KMS-11 (cell line): ENCODE measurements at regions not wholly inside any gene's neighbourhood (a gene's known extent, or its start where the extent isn't known, plus 50 kb on each side); places are given as distances from the start of the nearest gene placed in this dataset.

ENCODE experiments used
- H2AFZ ChIP-seq: fragments of 200-600 bp; sonication (generic); 2 replicates; pipeline ENCODE4 v1.6.1; 2016; ENCODE audit warnings: antibody characterized with exemption, mixed run types, low read depth
- H3K27ac ChIP-seq: fragments of 200-600 bp; sonication (generic); 2 replicates; pipeline ENCODE4 v1.6.1; 2016; ENCODE audit warnings: mild to moderate bottlenecking, mixed run types
- H3K27me3 ChIP-seq: fragments of 200-600 bp; sonication (generic); 2 replicates; pipeline ENCODE4 v1.6.1; 2017; ENCODE audit warnings: mild to moderate bottlenecking, low read depth, mixed run types, moderate library complexity; ENCODE audit not compliant: insufficient read depth
- H3K36me3 ChIP-seq: fragments of 200-600 bp; sonication (generic); 2 replicates; pipeline ENCODE4 v1.6.1; 2017; ENCODE audit warnings: mild to moderate bottlenecking, mixed run types; ENCODE audit not compliant: insufficient read depth
- H3K4me1 ChIP-seq: fragments of 200-600 bp; sonication (generic); 2 replicates; pipeline ENCODE4 v1.6.1; 2016; ENCODE audit warnings: mild to moderate bottlenecking, low read depth, mixed run types; ENCODE audit not compliant: poor library complexity, severe bottlenecking
- H3K4me2 ChIP-seq: fragments of 200-600 bp; sonication (generic); 2 replicates; pipeline ENCODE4 v1.7.0; 2016; ENCODE audit warnings: mild to moderate bottlenecking, mixed run types
- H3K4me3 ChIP-seq: fragments of 200-600 bp; sonication (generic); IDR thresholded peaks from 2 replicates; pipeline ENCODE4 v1.6.1; 2017; ENCODE audit warnings: low read depth, low read length, mixed read lengths; ENCODE audit not compliant: insufficient read depth
- H3K79me2 ChIP-seq: fragments of 200-600 bp; sonication (generic); 2 replicates; pipeline ENCODE4 v1.6.1; 2016; ENCODE audit warnings: low read depth, mixed run types; ENCODE audit not compliant: insufficient read depth
- H3K9ac ChIP-seq: fragments of 200-600 bp; sonication (generic); 2 replicates; pipeline ENCODE4 v1.6.1; 2016; ENCODE audit warnings: mild to moderate bottlenecking, mixed run types
- H4K20me1 ChIP-seq: fragments of 200-600 bp; sonication (generic); 2 replicates; pipeline ENCODE4 v1.6.1; 2016; ENCODE audit warnings: mild to moderate bottlenecking, mixed run types; ENCODE audit not compliant: insufficient read depth
- CTCF ChIP-seq: fragments of 200-600 bp; sonication (generic); conservative IDR thresholded peaks from 2 replicates; pipeline ENCODE4 v1.6.1; 2017; ENCODE audit warnings: low read depth, mild to moderate bottlenecking, antibody characterized with exemption, low read length, moderate library complexity, mixed read lengths

GRCh38 chr1:58352476-58353092 is 193.9 kb downstream of the OMA1 start:
- H3K4me2 ChIP-seq: no peak overlapping the region
- H3K4me1 ChIP-seq: no peaks in the 10 kb centered on the region
- H3K9ac ChIP-seq: no peak overlapping the region
- H3K27ac ChIP-seq: no peak overlapping the region
- no peak for TF ChIP-seq CTCF
- no peak overlapping the region for H2AFZ ChIP-seq
- no peaks in the 10 kb centered on the region for H4K20me1 ChIP-seq
- H3K36me3 ChIP-seq: no peaks in the 10 kb centered on the region
- no peaks in the 10 kb centered on the region for H3K79me2 ChIP-seq
- no peak overlapping the region for H3K4me3 ChIP-seq
- no peaks in the 10 kb centered on the region for H3K27me3 ChIP-seq

- TF ChIP-seq CTCF: no peak
- Histone ChIP-seq H3K27ac (no peak overlapping the region), H3K36me3 (no peaks in the 10 kb centered on the region), H3K4me3 (no peak overlapping the region), H3K27me3 (no peaks in the 10 kb centered on the region), H3K4me1 (no peaks in the 10 kb centered on the region), H3K4me2 (no peak overlapping the region), H3K9ac (no peak overlapping the region), H3K79me2 (no peaks in the 10 kb centered on the region), H2AFZ (no peak overlapping the region), H4K20me1 (no peaks in the 10 kb centered on the region)
Measured at GRCh38 chr1:58346036-58346355, 200.5 kb downstream of the OMA1 start.

DNA sequence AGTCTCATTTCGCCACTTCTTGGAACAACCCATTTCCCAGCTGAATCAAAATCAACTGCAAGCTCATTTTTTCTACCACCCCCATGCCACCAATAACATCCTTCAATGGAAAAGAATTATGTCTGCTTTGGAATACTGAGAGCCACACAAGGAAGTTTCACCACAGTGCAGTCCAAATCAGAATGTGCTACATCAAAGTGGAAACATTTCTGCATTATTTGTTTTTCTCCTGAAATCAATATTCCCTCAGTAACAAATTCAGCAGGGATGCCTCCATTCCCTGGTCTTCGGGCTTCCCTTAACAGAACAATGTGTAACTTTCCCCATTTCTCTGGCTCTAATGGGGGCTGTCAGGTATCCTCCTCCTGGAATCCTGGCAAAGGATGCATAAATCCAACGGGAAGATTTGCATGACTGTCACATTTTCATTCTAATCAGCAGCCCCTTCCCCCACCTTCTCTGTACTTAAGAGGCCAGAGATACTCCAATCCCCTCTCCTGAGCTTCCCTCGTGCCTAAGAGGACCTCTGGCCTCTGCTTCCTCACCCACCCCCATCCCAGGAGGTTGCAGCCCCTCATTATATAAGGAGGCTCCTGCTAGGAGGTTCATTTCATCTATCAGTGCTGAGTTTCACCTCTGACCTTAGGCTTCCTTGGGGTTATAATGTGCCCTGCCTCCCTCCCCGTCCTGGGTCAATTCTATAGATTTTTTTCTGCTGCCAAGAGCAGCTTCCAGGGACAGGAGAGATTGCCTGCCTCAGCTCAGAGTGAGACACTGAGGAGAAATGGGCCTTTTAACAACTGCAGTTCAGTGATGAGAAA is 201.1 kb downstream of the OMA1 start:
- Histone ChIP-seq H3K4me3 (no peak overlapping the region), H3K79me2 (no peaks in the 10 kb centered on the region), H2AFZ (no peak overlapping the region), H3K27ac (no peak overlapping the region), H3K27me3 (no peaks in the 10 kb centered on the region), H4K20me1 (no peaks in the 10 kb centered on the region), H3K4me1 (no peaks in the 10 kb centered on the region), H3K36me3 (no peaks in the 10 kb centered on the region), H3K4me2 (no peak overlapping the region), H3K9ac (no peak overlapping the region)
- TF ChIP-seq CTCF: no peak

GRCh38 chr1:58340185-58340584 is 206.3 kb downstream of the OMA1 start:
- Histone ChIP-seq H3K4me3 (no peak overlapping the region), H2AFZ (no peak overlapping the region), H3K4me1 (no peaks in the 10 kb centered on the region), H3K36me3 (no peaks in the 10 kb centered on the region), H3K9ac (no peak overlapping the region), H3K27me3 (no peaks in the 10 kb centered on the region), H3K4me2 (no peak overlapping the region), H4K20me1 (no peaks in the 10 kb centered on the region), H3K79me2 (no peaks in the 10 kb centered on the region), H3K27ac (no peak overlapping the region)
- TF ChIP-seq CTCF: no peak
